ENCODE measurements at regions not wholly inside any gene's neighbourhood (a gene's known extent, or its start where the extent isn't known, plus 50 kb on each side); places are given as distances from the start of the nearest gene placed in this dataset.

DNA sequence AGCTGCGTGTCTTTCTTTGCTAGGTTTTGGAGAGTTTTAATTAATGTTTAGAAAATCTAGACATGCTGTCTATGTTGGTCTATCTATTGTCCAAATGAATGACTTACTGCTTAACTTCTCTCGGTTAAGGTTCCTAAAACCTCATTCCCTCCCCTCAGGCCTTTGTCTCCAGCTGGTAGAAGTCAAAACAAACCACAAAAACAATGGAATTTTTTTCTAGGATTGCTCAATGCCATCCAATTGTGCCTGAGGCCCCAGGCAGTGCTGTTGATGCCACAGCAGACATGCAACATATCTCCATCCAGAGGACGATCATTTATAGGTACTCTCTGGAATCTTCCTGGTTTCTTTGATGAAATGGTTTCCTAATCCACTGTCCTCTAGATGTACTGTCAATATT lies 448.2 kb upstream of the TBX3 start:
- TF ChIP-seq CTCF (IDR thresholded peaks at IDR 0.05) = no peak
- no peak for TF ChIP-seq POLR2A (IDR thresholded peaks at IDR 0.05)
